ENCODE measurements at regions not wholly inside any gene's neighbourhood (a gene's known extent, or its start where the extent isn't known, plus 50 kb on each side); places are given as distances from the start of the nearest gene placed in this dataset.

- TF ChIP-seq, protein P1, sequence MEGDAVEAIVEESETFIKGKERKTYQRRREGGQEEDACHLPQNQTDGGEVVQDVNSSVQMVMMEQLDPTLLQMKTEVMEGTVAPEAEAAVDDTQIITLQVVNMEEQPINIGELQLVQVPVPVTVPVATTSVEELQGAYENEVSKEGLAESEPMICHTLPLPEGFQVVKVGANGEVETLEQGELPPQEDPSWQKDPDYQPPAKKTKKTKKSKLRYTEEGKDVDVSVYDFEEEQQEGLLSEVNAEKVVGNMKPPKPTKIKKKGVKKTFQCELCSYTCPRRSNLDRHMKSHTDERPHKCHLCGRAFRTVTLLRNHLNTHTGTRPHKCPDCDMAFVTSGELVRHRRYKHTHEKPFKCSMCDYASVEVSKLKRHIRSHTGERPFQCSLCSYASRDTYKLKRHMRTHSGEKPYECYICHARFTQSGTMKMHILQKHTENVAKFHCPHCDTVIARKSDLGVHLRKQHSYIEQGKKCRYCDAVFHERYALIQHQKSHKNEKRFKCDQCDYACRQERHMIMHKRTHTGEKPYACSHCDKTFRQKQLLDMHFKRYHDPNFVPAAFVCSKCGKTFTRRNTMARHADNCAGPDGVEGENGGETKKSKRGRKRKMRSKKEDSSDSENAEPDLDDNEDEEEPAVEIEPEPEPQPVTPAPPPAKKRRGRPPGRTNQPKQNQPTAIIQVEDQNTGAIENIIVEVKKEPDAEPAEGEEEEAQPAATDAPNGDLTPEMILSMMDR (IDR thresholded peaks at IDR 0.05) = no peak
- no peak overlapping the region for H3K27ac ChIP-seq
- no peak overlapping the region for H3K4me3 ChIP-seq
- no peaks in the 10 kb centered on the region for H3K4me1 ChIP-seq
- no peaks in the 10 kb centered on the region for H3K9me3 ChIP-seq
- no peak for DNase-seq
- intact Hi-C loops (cut with DNase I) = no loop called here
- ATAC-seq = no peak
- no peaks in the 10 kb centered on the region for H3K36me3 ChIP-seq
- no peaks in the 10 kb centered on the region for H3K27me3 ChIP-seq
Measured at GRCh38 chr9:119941091-119941490, 571.9 kb upstream of the BRINP1 start.

- TF ChIP-seq, protein P1 (IDR thresholded peaks at IDR 0.05) = no peak
Measured at GRCh38 chr9:119938871-119939270, 569.6 kb upstream of the BRINP1 start.

DNA sequence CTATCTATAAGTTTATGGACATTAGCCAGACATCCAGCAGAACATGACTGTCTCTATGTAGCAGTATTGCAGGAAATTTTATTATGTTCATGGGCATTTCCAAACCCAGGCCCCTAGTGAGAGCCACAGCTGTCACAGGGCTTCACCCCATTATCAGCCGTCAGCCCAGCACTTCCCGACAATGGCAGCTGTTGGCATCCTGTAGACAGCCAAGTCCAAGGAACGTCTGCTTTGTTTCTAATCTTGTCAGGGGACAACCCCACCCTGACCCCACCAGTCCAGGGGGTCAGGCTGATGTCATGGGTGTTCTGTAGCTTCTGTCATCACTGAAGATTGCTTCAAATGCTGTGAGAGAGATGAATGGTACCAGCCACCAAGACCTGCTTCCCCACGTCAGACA is 565.3 kb upstream of the BRINP1 start:
- no peaks in the 10 kb centered on the region for H3K9me3 ChIP-seq
- intact Hi-C loops (cut with DNase I) = no loop called here
- no peak overlapping the region for H3K4me3 ChIP-seq
- H3K27me3 ChIP-seq = no peaks in the 10 kb centered on the region
- no peak for ATAC-seq
- no peak overlapping the region for H3K27ac ChIP-seq
- TF ChIP-seq, protein P1 (IDR thresholded peaks at IDR 0.05) = no peak
- no peaks in the 10 kb centered on the region for H3K4me1 ChIP-seq
- H3K36me3 ChIP-seq = no peaks in the 10 kb centered on the region
- no peak for DNase-seq

More at GRCh38 chr9:119938871-119939270, 569.6 kb upstream of the BRINP1 start:
- intact Hi-C loops (cut with DNase I) = no loop called here
- H3K27me3 ChIP-seq = no peaks in the 10 kb centered on the region
- no peak for ATAC-seq
- H3K36me3 ChIP-seq = no peaks in the 10 kb centered on the region
- H3K4me3 ChIP-seq = no peak overlapping the region
- H3K27ac ChIP-seq = no peak overlapping the region
- DNase-seq = no peak
- H3K4me1 ChIP-seq = no peaks in the 10 kb centered on the region
- H3K9me3 ChIP-seq = no peaks in the 10 kb centered on the region

DNA sequence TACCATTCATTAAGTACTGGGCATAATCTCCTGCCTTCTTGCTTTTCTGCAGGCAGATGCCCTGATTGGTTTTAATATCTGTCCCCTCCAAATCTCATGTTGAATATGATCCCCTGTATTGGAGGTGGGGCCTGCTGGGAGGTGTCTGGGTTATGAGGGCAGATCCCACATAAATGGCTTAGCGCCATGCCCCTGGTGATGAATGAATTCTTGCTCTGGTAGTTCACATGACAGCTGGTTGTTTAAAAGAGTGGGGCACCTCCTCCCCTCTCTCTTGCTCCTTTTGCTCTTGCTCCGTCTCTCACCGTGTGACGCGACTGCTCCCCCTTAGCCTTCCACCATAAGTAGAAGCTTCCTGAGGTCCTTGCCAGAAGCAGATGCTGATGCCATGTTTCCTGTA is 564.0 kb upstream of the BRINP1 start:
- Histone ChIP-seq H3K27ac (no peak overlapping the region), H3K9me3 (no peaks in the 10 kb centered on the region), H3K36me3 (no peaks in the 10 kb centered on the region), H3K4me1 (no peaks in the 10 kb centered on the region), H3K4me3 (no peak overlapping the region), H3K27me3 (no peaks in the 10 kb centered on the region)
- no peak for ATAC-seq
- no peak for DNase-seq
- TF ChIP-seq, protein P1 (IDR thresholded peaks at IDR 0.05) = no peak
- intact Hi-C loops (cut with DNase I) = no loop called here

DNA sequence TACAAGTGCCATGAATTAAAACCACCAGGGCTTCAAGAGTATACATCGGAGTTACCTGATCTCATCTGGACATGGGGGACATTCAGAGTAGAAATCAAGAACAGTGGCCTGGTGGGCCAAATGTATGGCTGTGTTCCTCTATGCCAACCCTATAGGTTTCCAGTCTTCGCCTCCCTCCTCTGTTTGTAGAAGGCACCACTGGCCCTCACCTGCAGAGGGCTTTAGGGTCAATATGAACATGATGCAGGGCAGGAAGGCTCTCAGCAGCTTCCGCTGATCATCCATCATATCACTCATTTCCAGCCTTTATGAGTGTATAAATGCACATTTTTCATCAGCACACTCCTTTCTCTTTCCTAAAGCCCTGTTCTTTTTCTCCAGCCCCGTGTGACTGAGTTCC is 555.5 kb upstream of the BRINP1 start:
- intact Hi-C loops (cut with DNase I) = no loop called here
- no peaks in the 10 kb centered on the region for H3K4me1 ChIP-seq
- ATAC-seq = no peak
- no peaks in the 10 kb centered on the region for H3K36me3 ChIP-seq
- no peak for DNase-seq
- H3K27me3 ChIP-seq = no peaks in the 10 kb centered on the region
- no peak overlapping the region for H3K4me3 ChIP-seq
- TF ChIP-seq, protein P1 (IDR thresholded peaks at IDR 0.05) = no peak
- H3K27ac ChIP-seq = no peak overlapping the region
- peaks cover 3% of the 10 kb centered on the region for H3K9me3 ChIP-seq

DNA sequence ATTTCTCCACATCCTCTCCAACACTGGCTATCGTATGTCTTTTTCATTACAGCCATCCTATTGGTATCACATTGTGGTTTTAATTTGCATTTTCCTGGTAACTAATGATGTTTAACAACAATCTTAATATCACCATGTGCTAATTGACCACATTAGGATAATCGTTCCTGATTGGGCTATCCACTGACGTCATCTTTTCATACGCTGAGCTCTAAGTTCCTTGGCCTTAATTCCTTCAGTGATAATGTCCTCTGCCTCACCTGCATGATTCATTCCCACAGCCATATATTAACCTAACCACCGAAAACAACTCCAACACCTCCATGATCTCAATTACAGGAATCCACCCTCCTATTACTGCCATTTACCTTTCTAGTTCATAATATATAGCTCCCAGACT is 547.9 kb upstream of the BRINP1 start:
- H3K36me3 ChIP-seq = no peaks in the 10 kb centered on the region
- TF ChIP-seq, protein P1 (IDR thresholded peaks at IDR 0.05) = no peak
- ATAC-seq (no peak), DNase-seq (no peak)
- H3K27me3 ChIP-seq = no peaks in the 10 kb centered on the region
- intact Hi-C loops (cut with DNase I) = no loop called here
- no peaks in the 10 kb centered on the region for H3K4me1 ChIP-seq
- H3K9me3 ChIP-seq = peaks cover 3% of the 10 kb centered on the region
- H3K27ac ChIP-seq = no peak overlapping the region
- no peak overlapping the region for H3K4me3 ChIP-seq
